C4-2B (cell line): ENCODE measurements at regions not wholly inside any gene's neighbourhood (a gene's known extent, or its start where the extent isn't known, plus 50 kb on each side); places are given as distances from the start of the nearest gene placed in this dataset.

ENCODE experiments used
- CTCF ChIP-seq: fragments of 450-650 bp; conservative IDR thresholded peaks from 2 replicates; pipeline ENCODE4 v1.5.1; 2017; ENCODE audit warnings: mild to moderate bottlenecking
- ZFX ChIP-seq: fragments of 450-650 bp; IDR thresholded peaks from 2 replicates; pipeline ENCODE4 v1.6.1; 2017

DNA sequence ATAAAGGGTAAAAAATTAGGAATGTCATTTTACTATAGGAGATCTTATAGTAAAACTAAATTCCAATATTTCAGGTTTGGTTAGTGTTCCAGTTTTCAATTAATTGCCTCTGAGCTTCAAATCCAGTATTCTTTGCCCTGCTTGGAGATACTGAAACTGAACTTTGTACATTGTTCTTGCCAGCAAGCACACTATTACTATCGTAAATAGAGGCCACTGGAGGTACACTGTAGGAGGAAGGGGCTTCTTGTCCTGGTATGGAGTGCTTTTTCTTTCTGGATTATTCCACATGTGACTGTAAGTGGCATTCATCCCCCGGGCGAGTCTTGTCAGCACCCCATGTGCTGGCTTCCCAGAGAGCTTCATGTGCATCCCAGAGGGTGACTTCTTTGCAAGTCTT, 234.7 kb upstream of the PTPRZ1 start:
- no peak for TF ChIP-seq CTCF
- no peak for TF ChIP-seq ZFX
